IPS DF 4.7 (cell line): ENCODE measurements at regions not wholly inside any gene's neighbourhood (a gene's known extent, or its start where the extent isn't known, plus 50 kb on each side); places are given as distances from the start of the nearest gene placed in this dataset.
"Not testable (repeated sequence)": the region's sequence is repeated elsewhere in the genome, so short reads cannot be mapped to it uniquely, and the experiment has no call there.

Experiments used
- DNase-seq: peaks from one replicate; pipeline ENCODE4 v3.0.0-alpha.2; 2013; ENCODE audit warnings: low spot score; ENCODE audit errors: extremely low read depth

DNA sequence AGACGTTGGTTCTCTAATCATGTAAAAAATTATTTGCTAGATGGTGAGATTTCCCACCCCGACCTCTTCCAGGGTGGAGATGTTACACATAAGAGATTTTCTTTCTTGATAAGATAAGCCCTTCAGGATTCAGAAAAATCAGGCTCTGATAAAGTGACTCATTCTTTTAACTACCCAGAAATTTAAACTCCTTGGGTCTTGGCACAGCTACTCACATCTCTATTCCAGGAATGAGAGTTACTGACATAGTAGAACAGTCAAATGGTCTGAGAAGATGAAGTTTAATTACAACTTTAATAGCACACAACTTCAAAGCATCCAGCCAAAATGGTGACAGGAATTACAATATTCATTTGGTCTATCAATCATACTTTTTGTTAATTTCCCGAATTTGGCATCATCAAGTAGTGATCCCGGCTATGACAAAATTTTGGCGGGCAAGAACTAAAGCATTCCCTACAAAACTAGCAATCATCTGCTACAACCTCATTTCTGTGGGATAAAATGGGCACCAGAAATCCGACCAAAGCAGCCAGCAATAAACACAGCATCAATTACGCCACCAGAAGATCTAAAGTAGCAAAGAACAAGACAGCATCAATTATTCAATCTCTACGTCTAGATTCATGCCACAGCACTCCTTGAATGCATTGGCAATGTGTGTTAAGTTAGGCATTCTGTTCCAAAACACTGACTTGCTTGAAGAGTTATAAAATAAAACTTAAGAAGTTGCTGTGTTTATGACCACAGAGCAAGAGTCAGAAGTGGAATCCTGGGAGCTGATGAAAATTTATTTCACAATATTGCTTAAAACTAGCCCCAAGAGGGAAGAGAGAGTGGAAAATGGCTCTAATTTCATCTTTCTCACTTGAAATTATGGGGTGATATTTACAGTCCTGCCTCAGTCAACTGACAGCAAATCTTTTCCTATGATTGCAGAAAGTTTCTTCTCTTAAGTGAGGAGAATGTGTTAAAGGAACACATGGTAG lies 565.7 kb upstream of the ANKRD30A start:
- DNase-seq, result no peak

DNA sequence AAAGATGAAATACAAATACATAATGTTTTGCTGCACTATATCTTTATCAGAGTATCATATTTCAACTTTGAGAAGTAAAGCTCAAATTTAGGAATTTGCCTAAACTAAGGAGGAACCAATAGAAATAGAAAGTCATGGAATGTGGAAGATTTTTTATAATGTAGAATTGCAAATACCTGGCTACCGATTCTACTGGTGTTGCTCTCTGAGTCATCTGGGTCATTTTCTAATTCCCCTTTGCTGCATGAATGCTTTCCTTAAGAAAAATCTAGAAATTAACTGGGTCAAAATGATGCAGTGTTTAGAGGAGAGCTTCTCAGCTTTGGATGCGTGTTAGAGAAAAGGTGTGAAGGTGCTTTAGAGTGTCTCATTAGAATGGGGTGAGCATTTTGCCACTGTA lies 568.9 kb upstream of the ANKRD30A start:
- DNase-seq, result no peak

DNA sequence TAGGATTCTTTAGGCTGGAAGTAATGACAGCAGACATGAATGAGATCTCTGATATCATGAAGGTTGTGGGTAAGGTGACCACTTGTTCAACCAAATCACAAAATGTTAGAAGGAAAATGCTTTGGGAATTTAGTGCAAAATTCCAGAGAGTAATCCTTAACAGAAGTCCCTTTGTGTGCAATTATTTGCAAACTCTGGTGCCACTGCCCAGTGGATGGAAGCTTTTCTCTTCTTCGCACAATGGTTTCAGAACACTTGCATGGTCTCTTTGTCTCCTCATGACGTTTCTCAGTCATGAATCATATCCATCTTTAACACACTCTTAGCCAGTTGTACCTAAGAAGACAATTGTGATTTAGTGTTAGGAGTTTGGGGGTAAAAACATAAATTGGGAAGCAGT lies 570.4 kb upstream of the ANKRD30A start:
- no peak for DNase-seq

DNA sequence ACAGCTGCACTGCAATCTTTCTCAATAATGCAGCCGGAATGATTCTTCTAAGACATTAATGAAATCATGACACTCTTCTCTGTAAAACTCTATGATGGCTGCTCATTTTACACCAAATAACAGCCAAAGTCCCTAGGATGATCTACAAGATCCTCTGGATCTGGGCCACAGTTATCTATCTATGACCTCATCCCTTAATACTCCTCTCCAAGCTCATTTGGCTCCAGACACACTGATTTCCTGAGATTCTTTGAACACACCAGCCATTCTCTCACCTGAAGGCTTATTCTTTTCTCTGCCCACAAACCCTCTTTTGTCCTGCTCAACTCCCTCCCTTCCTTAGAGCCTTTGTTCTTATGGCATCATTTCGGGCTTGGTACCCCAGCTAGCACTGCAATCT lies 577.4 kb upstream of the ANKRD30A start:
- DNase-seq, result no peak

DNA sequence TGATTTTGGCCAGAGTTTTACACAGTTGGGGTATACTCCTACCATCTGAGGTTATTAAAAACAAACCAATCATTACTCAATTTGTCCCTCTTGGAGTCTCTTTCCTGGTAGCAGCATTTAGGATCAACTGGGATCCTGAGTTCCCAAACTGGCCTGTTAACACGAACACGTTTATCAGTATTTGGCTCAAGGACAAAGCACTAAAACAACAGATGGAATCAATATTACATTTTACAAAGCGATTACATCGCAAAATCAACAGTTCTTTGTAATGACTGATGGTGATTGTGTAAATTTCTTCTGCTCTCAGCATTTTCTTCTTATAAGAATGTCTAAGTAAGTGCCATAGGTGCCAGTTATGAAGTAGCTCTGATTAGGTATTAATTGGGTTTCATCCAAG lies 582.9 kb upstream of the ANKRD30A start:
- no peak for DNase-seq

DNA sequence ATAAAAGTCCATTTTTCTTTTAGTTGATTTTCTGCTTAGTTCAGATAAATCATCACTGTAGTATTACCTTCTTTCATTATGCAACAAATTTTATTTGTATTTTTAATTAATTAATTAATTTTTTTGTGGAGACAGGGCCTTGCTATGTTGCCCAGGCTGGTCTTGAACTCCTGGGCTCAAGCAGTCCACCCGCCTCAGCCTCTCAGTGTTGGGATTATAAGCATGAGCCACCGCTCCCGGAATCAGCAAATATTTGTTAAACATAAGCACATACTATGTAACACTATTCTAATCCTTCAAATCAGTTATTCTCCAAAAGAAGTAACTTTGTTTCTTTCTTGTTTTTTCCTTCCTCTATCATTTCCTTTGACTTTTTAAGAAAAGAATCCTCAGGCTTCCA lies 584.8 kb upstream of the ANKRD30A start:
- DNase-seq, result no peak

DNA sequence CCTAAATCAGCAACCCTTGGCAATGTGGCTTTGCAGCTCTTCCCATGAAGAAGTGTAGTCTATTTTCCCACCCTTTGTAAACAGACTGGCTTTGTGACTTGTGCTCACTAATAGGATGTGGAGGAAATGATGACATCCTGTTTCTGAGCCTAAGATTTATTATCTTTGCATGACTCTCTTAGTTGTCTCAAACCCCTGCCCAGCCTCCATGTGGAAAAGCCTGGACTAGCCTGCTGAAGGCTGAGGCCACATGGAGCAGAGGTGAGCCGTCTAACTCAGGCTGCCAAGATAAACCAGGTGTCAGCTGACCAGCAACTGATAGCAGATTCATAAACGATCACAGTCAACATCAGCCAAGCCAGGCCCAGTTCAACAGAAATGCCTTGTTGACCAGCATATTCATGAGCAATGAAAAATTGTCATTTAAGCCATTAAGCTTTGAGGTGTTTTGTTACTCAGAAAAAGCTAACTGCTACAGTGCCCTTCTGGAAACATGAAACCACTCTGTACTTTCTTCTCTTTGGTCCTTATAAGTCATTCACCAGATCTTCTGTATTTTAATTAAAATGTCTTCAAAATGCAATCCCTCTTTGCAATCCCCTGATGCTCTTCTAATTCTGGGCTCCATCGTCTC lies 586.3 kb upstream of the ANKRD30A start:
- no peak for DNase-seq

- DNase-seq, result no peak
Measured at GRCh38 chr10:36534471-36535002, 590.9 kb upstream of the ANKRD30A start.

- no peak for DNase-seq
Measured at GRCh38 chr10:36533861-36534260, 591.5 kb upstream of the ANKRD30A start.

- no peak for DNase-seq
Measured at GRCh38 chr10:36533316-36533715, 592.1 kb upstream of the ANKRD30A start.

DNA sequence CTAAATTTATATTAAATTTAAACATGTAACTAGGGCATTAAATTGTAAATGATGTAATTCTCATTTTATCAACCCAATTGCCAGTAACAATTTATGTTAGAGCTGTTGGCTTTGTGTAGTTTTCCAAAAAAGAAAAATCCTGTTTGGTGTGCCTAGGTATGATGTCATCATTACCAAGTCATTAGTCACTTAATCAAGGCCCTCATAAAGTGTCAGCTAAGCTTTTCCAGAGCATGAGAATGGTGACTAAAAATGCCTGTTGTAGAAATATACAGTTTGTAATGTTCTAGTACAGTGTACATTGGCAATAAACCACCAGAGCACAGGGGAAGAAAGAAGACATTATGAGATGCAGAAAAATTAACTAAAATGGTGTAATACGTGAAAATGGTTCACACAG lies 593.8 kb upstream of the ANKRD30A start:
- no peak for DNase-seq

GRCh38 chr10:36526033-36526432 lies 599.4 kb upstream of the ANKRD30A start:
- DNase-seq, result no peak

DNA sequence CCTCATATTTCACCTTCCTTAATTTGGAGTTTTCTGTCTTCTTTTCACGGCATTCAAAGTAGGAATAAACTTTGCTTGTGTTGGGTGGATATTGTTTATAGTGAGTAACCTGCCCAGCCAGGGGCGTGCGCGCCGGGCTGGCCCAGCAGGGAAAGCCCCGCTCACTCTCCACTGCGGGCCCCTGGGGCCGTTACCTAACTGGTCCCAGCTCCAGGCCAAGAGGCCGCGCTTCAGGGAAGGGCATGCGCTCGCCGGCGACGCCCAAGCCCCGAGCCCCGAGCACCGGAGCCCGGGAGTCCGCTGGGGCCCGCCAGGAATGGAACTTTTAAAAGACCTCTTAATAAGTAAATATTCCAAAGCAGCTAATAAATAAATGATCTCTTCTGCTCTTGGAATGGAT lies 601.3 kb upstream of the ANKRD30A start:
- not testable (repeated sequence) for DNase-seq

DNA sequence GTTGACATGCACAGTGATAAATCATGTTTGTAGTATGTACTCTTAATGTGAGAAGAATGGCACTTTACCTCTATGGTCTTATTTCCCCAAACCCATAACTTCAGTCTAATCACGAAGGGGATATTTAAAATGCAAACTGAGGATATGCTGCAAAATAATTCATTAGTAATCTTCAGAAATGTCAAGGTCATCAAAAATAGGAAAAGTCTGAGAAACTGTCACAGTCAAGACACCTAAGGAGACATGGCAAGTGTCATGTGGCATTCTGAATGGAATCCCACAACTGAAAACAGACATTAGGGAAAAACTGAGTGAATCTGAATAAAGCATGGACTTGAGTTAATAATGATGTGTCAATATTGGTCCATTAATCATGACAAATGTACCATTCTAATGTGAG lies 605.5 kb upstream of the ANKRD30A start:
- no peak for DNase-seq

DNA sequence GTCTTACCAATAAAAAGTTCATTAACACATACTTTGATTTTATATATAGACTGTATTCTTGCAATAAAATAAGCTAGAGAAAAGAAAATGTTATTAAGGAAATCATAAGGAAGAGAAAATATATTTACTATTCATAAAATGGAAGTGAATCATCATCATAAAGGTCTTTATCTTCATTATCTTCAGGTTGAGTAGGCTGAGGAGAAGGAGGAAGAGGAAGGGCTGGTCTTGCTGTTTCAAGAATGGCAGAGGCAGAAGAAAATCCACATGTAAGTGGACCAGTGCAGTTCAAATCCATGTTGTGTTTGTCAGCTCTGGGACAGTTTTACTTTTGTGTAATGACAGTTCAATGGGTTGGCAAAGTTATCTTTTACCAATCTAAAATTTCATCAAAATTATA lies 609.1 kb upstream of the ANKRD30A start:
- DNase-seq, result no peak

- no peak for DNase-seq
Measured at GRCh38 chr10:36515319-36515718, 610.1 kb upstream of the ANKRD30A start.

- DNase-seq, result no peak
Measured at GRCh38 chr10:36507715-36508114, 617.7 kb upstream of the ANKRD30A start.

- DNase-seq, result no peak
Measured at GRCh38 chr10:36506697-36507496, 618.5 kb upstream of the ANKRD30A start.

DNA sequence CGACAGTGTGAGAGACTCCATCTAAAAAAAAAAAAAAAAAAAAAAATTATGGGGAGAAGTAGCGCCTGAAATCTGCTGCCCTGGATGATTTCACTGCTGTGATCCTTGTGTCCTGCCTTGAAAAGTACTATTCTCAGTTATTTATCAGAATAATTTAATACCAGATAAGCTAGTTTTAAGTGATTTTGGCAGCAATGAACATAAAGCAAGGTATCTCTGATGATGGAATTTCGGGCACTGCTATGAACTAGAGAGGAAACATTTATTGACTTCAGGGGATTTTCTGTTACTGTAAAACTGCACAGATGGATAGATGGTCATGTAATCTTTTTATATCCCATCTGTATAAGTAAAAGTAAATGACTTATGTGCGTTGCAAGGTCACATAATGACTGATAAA lies 619.1 kb upstream of the ANKRD30A start:
- no peak for DNase-seq

- no peak for DNase-seq
Measured at GRCh38 chr10:36504758-36505157, 620.6 kb upstream of the ANKRD30A start.

DNA sequence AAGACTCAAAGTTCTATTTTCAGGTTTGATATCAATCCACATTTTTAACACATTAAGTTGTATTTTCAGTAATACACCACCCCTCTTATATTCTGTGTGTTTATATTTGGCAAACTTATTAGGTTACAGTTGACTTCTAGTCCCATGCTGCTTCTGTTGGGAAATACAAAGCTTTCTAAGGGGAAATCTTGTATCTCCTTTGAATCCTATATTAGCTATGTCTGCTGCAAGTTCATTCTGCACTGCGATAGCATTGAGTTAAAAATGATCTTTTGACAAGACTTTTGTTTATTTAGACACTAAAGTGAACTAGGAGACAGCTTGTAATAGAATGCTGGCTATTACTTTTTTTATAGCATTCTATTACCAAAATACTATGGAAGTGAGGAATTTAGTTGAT lies 625.1 kb upstream of the ANKRD30A start:
- DNase-seq, result no peak

DNA sequence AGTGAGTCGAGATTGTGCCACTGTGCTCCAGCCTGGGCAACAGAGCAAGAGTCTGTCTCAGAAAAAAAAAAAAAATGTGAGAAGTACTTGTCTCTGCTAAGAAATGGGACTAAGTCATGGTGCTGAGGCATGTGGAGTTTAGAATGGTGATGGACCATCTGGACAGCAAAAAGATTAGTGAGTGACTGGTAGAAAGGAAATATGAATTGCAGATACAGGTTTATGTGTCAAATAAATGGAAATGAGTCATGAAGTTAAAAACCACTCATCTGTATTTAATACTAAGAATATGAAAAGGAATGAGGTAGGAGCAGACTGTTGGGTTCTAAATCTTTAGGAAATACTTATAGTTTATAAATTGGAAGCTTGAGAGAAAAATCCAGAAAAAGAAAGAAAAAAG lies 625.7 kb upstream of the ANKRD30A start:
- DNase-seq, result no peak
